ENCODE measurements at regions not wholly inside any gene's neighbourhood (a gene's known extent, or its start where the extent isn't known, plus 50 kb on each side); places are given as distances from the start of the nearest gene placed in this dataset.

DNA sequence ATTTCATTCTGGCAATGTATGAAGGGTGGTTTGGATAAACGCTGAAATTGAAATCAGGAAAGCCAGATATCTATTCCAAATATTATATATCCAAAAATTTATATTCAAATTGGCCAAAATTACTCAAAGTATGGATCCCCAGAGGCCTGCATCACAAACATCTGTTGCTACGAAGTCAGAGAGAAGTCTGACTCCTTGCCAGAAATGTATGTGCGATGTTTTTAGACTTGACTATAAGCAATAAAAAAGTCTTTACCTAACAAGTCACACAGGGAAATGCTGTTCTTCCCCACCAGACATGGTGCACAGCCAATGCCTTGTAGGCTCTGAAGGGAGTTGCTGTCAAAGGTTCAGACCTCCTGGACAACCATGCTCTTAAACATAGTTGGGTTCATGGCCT, 533.1 kb downstream of the OTOL1 start:
- TF ChIP-seq, protein P1, sequence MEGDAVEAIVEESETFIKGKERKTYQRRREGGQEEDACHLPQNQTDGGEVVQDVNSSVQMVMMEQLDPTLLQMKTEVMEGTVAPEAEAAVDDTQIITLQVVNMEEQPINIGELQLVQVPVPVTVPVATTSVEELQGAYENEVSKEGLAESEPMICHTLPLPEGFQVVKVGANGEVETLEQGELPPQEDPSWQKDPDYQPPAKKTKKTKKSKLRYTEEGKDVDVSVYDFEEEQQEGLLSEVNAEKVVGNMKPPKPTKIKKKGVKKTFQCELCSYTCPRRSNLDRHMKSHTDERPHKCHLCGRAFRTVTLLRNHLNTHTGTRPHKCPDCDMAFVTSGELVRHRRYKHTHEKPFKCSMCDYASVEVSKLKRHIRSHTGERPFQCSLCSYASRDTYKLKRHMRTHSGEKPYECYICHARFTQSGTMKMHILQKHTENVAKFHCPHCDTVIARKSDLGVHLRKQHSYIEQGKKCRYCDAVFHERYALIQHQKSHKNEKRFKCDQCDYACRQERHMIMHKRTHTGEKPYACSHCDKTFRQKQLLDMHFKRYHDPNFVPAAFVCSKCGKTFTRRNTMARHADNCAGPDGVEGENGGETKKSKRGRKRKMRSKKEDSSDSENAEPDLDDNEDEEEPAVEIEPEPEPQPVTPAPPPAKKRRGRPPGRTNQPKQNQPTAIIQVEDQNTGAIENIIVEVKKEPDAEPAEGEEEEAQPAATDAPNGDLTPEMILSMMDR (IDR thresholded peaks at IDR 0.05) = no peak
- TF ChIP-seq POLR2A (IDR thresholded peaks at IDR 0.05) = no peak
